ENCODE measurements at regions not wholly inside any gene's neighbourhood (a gene's known extent, or its start where the extent isn't known, plus 50 kb on each side); places are given as distances from the start of the nearest gene placed in this dataset.

- TF ChIP-seq POLR2A (IDR thresholded peaks at IDR 0.05; ENCODE audit: low read depth, low read length) (no peak), POLR2AphosphoS5 (IDR thresholded peaks at IDR 0.05; ENCODE audit: low read depth, low read length) (no peak), TAF1 (IDR thresholded peaks at IDR 0.05; ENCODE audit: low read depth, low read length) (no peak)
These were observed 95.5 kb downstream of the CEBPB start for GRCh38 chr20:50286174-50286511.
